Heart left ventricle (tissue), 13 donors: ENCODE measurements at regions not wholly inside any gene's neighbourhood (a gene's known extent, or its start where the extent isn't known, plus 50 kb on each side); places are given as distances from the start of the nearest gene placed in this dataset.

Experiments used
- POLR2A ChIP-seq, 2 donors: fragments of 450-650 bp; IDR thresholded peaks; one replicate each; pipeline ENCODE4 v1.6.1; 2017; ENCODE audit warnings: antibody characterized with exemption in 2 of 2, mild to moderate bottlenecking in 2 of 2, moderate library complexity in 2 of 2
- TF ChIP-seq, protein P1 (sequence below), 12 donors: fragments of 200-600 bp; sonication (generic) in 4 of 12; IDR thresholded peaks; one replicate each; pipeline versions ENCODE4 v1.5.0 to v1.8.0; 2018 to 2022; ENCODE audit warnings: antibody characterized with exemption in 12 of 12, mild to moderate bottlenecking in 5 of 12
- donor health status: ischemic (EF 13 %, LVEDD 7.1; RV severe dilation, severe dysfunction).
- donor health status: DM: no; HTN: yes; CAD: no.
- donor health status: DM: no; HTN: no; CAD: no.
- donor health status: ischemic (EF 25% LVEDD 6.9; RV normal size, moderate dysfunction).
- donor health status: ischemic (EF 25% LVEDD 5.7; RV mildly dilated, moderate dysfunction).
- donor health status: ischemic (EF 35%, LVEDD 5.7; RV mildly dilated, moderate dysfunction).
- donor health status: nonischemic (EF 11% LVEDD 7.7; RV severe dilation, severe dysfunction).
- donor health status: DM: yes; HTN: yes; CAD: no.
- donor health status: PGD.
- donor health status: ischemic (EF 29% LVEDD 5.4; RV normal size, mild dysfunction).
- donor health status: nonischemic (EF 23%, LVEDD 6.1; RV moderate dilation, normal function).

DNA sequence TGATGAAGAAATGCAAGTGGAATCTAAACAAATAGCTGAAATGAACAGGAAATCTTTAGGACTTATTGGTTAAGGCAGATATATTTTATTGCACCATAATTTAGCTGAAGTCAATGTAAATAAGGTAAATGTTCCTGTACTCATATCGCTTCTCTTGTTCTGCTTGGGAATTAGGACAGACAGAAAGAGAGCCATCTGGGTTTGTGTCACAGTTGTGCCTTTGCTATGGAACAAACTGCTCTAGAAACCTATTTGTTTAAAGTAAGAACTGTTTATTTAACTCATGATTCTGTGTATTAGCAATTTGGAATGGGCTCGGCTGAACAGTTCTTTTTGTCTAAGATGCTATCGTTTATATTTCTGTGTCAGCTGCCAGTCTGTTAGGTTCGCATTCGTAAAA is 143.8 kb upstream of the KHDRBS2 start:
- TF ChIP-seq, protein P1, sequence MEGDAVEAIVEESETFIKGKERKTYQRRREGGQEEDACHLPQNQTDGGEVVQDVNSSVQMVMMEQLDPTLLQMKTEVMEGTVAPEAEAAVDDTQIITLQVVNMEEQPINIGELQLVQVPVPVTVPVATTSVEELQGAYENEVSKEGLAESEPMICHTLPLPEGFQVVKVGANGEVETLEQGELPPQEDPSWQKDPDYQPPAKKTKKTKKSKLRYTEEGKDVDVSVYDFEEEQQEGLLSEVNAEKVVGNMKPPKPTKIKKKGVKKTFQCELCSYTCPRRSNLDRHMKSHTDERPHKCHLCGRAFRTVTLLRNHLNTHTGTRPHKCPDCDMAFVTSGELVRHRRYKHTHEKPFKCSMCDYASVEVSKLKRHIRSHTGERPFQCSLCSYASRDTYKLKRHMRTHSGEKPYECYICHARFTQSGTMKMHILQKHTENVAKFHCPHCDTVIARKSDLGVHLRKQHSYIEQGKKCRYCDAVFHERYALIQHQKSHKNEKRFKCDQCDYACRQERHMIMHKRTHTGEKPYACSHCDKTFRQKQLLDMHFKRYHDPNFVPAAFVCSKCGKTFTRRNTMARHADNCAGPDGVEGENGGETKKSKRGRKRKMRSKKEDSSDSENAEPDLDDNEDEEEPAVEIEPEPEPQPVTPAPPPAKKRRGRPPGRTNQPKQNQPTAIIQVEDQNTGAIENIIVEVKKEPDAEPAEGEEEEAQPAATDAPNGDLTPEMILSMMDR (IDR thresholded peaks at IDR 0.05): no peak
- no peak for TF ChIP-seq POLR2A (IDR thresholded peaks at IDR 0.05)
